ENCODE measurements at regions not wholly inside any gene's neighbourhood (a gene's known extent, or its start where the extent isn't known, plus 50 kb on each side); places are given as distances from the start of the nearest gene placed in this dataset.

DNA sequence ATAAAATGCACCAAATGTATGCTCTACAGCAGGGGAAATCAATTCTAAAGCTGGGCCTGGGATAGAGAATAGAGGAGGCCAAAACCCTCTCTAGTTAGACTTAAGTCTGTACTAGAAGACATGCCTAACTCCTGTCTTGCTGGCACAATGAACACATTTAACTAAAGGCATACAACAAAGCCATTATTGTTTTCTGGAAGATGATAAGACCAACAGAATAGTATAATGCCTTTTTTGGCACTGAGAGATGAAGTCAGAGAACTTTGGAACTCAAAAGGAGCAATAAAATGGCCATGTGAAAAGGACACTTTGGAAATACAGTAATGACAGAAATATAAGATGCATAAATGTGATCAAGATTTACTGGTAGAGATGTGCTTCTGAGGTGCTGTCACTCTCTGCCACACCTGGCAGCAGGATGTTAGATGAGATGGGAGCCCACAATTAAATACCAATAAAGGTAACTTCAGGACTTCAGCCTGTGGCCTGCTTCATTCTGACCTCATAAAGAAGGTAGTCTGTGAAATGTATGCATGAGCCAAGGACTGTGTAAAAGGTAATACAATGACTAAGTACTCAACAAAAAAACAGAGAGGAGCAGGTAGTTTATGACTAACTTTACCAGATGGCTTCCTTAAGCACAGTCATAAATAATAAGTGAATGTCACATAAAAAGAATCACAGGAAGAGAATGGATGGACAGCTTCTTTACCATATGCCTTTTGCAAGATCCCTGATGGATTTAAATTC is 333.4 kb downstream of the BCKDHB start:
- H3K36me3 ChIP-seq (ENCODE audit: control insufficient read depth, insufficient read depth, low read length): no peaks in the 10 kb centered on the region
- H3K4me3 ChIP-seq (ENCODE audit: low read depth, low read length): no peak overlapping the region
- TF ChIP-seq, protein P1, sequence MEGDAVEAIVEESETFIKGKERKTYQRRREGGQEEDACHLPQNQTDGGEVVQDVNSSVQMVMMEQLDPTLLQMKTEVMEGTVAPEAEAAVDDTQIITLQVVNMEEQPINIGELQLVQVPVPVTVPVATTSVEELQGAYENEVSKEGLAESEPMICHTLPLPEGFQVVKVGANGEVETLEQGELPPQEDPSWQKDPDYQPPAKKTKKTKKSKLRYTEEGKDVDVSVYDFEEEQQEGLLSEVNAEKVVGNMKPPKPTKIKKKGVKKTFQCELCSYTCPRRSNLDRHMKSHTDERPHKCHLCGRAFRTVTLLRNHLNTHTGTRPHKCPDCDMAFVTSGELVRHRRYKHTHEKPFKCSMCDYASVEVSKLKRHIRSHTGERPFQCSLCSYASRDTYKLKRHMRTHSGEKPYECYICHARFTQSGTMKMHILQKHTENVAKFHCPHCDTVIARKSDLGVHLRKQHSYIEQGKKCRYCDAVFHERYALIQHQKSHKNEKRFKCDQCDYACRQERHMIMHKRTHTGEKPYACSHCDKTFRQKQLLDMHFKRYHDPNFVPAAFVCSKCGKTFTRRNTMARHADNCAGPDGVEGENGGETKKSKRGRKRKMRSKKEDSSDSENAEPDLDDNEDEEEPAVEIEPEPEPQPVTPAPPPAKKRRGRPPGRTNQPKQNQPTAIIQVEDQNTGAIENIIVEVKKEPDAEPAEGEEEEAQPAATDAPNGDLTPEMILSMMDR (IDR thresholded peaks at IDR 0.05; ENCODE audit: insufficient read depth, low read length, poor library complexity, severe bottlenecking): no peak
- no peaks in the 10 kb centered on the region for H3K27me3 ChIP-seq (ENCODE audit: control insufficient read depth, insufficient read depth, low read length)
- no peak for DNase-seq (ENCODE audit: low read depth)

DNA sequence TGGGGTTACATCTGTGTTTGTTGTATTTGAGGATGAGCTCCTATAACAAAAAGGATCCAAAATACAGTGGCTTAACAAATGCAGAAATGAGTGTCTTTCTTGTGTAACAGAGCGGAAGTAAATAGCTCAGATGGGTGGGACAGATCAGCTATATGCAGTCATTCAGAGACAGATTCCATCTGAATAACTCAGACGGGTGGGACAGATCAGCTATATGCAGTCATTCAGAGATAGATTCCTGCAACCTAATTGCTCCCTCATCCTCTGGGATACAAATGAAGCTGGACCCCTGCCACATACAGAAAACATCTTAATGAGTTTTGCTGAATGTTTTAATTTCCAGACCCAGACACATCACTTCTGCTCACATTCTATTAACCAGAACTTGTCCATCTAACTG is 332.3 kb downstream of the BCKDHB start:
- TF ChIP-seq, protein P1 (IDR thresholded peaks at IDR 0.05; ENCODE audit: insufficient read depth, low read length, poor library complexity, severe bottlenecking): no peak
- Histone ChIP-seq H3K36me3 (ENCODE audit: control insufficient read depth, insufficient read depth, low read length) (no peaks in the 10 kb centered on the region), H3K27me3 (ENCODE audit: control insufficient read depth, insufficient read depth, low read length) (no peaks in the 10 kb centered on the region), H3K4me3 (ENCODE audit: low read depth, low read length) (no peak overlapping the region)
- DNase-seq (ENCODE audit: low read depth): peak; percentile 63

DNA sequence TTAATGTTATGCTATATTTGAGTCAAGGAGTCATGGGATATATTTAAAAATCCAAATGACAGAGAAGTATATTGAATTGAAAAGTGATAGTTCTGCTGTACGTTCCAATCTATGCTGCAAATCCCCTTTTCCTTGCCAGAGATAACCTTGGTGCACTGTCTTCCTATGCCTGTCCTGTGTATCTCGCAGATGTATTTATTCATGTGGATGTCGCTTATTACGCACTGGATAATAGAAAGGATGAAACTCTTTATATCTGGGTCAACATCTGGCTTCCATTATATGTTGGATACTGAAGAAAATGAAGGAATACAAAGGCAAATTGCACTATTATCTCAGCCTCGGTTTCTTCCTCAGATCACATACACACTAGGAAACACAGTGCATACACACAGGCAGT is 331.3 kb downstream of the BCKDHB start:
- DNase-seq (ENCODE audit: low read depth): no peak
- H3K4me3 ChIP-seq (ENCODE audit: low read depth, low read length): no peak overlapping the region
- H3K27me3 ChIP-seq (ENCODE audit: control insufficient read depth, insufficient read depth, low read length): no peaks in the 10 kb centered on the region
- TF ChIP-seq, protein P1 (IDR thresholded peaks at IDR 0.05; ENCODE audit: insufficient read depth, low read length, poor library complexity, severe bottlenecking): no peak
- H3K36me3 ChIP-seq (ENCODE audit: control insufficient read depth, insufficient read depth, low read length): no peaks in the 10 kb centered on the region

DNA sequence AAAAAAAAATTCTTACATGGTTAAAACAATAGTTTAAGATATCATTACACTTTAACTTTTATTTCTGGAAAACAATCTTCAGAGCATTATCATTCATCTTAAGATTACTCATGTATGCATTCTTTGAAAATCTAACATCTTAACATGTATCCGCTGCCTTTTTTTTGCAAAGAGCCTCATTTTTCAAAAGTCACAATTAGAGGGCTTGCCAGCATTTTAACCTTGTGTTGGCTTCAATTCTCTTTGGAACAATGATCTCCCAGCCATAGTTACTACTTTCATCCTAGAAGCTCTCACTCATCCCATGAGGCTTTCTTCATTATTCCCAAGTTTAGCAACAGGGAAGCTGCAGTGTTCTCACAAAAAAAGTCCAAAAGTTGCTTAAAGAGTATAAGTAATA is 330.8 kb downstream of the BCKDHB start:
- DNase-seq (ENCODE audit: low read depth): no peak
- Histone ChIP-seq H3K4me3 (ENCODE audit: low read depth, low read length) (no peak overlapping the region), H3K27me3 (ENCODE audit: control insufficient read depth, insufficient read depth, low read length) (no peaks in the 10 kb centered on the region), H3K36me3 (ENCODE audit: control insufficient read depth, insufficient read depth, low read length) (no peaks in the 10 kb centered on the region)
- TF ChIP-seq, protein P1 (IDR thresholded peaks at IDR 0.05; ENCODE audit: insufficient read depth, low read length, poor library complexity, severe bottlenecking): no peak

DNA sequence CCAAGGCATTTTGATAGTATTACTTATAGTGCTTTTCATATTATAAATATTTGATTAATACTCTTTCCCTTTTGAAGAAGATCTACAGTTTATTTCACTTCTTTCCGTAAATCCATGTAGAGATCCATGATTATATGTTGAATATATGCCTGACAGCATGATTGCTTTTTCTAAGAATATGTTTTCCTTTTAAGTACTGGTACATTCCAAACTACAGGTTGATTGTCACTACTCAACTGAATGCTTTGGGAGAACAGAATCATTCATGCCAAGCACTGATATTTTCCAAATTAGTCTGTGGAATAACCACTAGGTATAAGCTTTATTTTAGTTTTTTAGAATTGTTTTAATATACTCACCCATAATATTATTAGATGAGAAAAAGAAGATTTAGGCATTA is 330.2 kb downstream of the BCKDHB start:
- DNase-seq (ENCODE audit: low read depth): no peak
- H3K36me3 ChIP-seq (ENCODE audit: control insufficient read depth, insufficient read depth, low read length): no peaks in the 10 kb centered on the region
- no peak overlapping the region for H3K4me3 ChIP-seq (ENCODE audit: low read depth, low read length)
- H3K27me3 ChIP-seq (ENCODE audit: control insufficient read depth, insufficient read depth, low read length): no peaks in the 10 kb centered on the region
- TF ChIP-seq, protein P1 (IDR thresholded peaks at IDR 0.05; ENCODE audit: insufficient read depth, low read length, poor library complexity, severe bottlenecking): no peak

DNA sequence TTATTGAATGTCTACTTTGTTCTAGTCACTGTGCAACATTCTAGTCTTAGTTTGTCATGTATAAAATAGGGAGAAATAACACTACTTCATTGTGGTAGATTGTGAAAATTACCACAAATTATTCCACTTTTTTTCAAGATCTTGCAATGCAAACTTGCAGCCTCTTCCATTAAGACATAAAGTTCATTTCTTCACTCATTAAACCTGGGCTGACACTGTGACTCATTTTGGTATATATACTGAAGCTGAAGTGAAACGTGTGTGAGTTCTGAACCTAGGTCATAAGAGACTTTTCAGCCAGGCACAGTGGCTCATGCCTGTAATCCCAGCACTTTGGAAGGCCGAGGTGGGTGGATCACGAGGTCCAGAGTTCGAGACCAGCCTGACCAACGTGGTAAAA is 329.0 kb downstream of the BCKDHB start:
- H3K36me3 ChIP-seq (ENCODE audit: control insufficient read depth, insufficient read depth, low read length): no peaks in the 10 kb centered on the region
- TF ChIP-seq, protein P1 (IDR thresholded peaks at IDR 0.05; ENCODE audit: insufficient read depth, low read length, poor library complexity, severe bottlenecking): no peak
- no peaks in the 10 kb centered on the region for H3K27me3 ChIP-seq (ENCODE audit: control insufficient read depth, insufficient read depth, low read length)
- DNase-seq (ENCODE audit: low read depth): no peak
- H3K4me3 ChIP-seq (ENCODE audit: low read depth, low read length): no peak overlapping the region
